ENCODE measurements at regions not wholly inside any gene's neighbourhood (a gene's known extent, or its start where the extent isn't known, plus 50 kb on each side); places are given as distances from the start of the nearest gene placed in this dataset.

- DNase-seq: no peak
Measured at GRCh38 chr4:128347175-128347868, 59.7 kb upstream of the PGRMC2 start.

GRCh38 chr4:128346054-128346716 is 58.6 kb upstream of the PGRMC2 start:
- DNase-seq: no peak

DNA sequence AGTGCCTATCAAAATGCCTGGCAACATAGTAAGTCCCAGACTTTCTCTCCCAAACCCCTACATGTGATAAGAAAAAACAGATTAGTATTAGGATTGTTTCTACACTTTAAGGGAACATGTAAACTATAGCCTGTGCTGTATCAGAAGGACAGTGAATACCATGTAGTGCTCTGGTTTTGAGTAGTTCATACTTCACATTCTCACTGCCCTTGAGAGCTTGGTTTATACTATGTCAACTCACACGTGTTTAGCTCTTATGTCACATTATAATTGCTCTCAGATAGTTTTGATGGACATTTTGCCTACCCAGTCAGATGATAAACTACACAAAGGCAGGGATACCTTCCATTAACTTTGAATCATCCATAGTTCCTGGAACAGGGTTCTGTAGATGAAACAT is 58.0 kb upstream of the PGRMC2 start:
- DNase-seq: no peak

- DNase-seq: no peak
Measured at GRCh38 chr4:128342762-128343161, 55.1 kb upstream of the PGRMC2 start.

- DNase-seq: no peak
Measured at GRCh38 chr4:128341634-128342033, 54.0 kb upstream of the PGRMC2 start.

DNA sequence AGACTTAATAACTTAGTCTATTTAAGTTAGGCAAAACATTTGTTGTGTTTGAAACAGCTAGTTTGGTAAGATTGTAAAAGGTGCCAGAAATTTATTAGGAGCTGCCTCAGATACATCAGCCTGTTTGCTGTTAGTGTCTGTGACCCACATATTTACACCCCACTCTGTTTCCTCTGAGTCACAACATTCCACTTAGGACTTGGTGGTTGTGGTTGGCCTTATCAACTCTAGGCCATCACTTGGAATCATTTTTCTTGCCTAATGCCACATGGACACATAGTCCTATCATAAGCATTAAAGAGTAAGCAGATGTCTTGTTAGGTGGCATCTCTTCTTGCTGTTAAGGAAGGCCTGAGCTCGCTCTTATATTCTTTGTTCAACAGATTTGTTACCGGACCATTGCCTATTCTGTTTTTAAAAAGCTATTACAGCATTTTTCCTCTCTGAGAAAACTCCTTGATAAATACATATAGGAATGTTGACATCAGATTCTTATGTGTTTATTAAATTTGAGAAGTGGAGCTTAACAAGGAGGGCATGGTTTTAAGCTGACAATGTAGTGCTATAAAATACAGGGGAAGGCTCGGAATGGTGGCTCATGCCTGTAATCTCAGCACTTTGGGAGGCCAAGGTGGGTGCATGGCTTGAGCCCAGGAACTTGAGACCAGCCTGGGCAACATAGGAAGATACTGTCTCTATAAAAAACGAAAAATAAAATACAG is 51.2 kb upstream of the PGRMC2 start:
- no peak for DNase-seq

DNA sequence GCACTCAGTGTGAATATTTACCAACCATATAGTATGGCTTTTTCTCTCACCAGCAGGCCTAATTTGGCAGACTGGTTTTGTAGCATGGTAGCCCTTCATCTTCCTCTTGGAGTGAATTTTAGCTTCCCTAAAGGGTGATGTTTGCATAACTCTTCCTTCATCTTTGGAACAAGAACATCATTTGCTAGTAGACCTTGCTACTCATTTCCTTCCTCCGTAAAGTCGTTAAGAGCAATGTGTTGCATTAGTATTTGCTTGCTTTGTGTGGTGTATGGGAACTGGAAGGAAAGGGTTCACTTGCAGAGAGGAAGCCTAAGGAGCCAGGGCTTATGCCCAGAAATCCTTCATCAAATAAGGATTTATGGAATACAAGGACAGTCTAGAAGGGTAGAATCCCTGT is 50.2 kb upstream of the PGRMC2 start:
- DNase-seq: no peak
